OCI-LY3 (cell line): ENCODE measurements at regions not wholly inside any gene's neighbourhood (a gene's known extent, or its start where the extent isn't known, plus 50 kb on each side); places are given as distances from the start of the nearest gene placed in this dataset.

Experiments used
- H2AFZ ChIP-seq: fragments of 200-600, 300-600 bp; shearing (Covaris generic); 2 replicates; pipeline ENCODE4 v1.6.0; 2014; ENCODE audit warnings: antibody characterized with exemption, low read depth, low read length
- H3K27ac ChIP-seq: fragments of 200-600, 300-600 bp; sonication (generic); 2 replicates; pipeline ENCODE4 v1.5.1; 2014; ENCODE audit warnings: mild to moderate bottlenecking, low read length, moderate library complexity, mixed read lengths
- H3K27me3 ChIP-seq: fragments of 200-600, 300-600 bp; sonication (generic); 2 replicates; pipeline ENCODE4 v1.6.1; 2014; ENCODE audit warnings: low read depth, low read length, mixed read lengths
- H3K36me3 ChIP-seq: fragments of 200-600, 300-600 bp; sonication (generic); replicated peaks from 2 replicates; pipeline ENCODE3; 2014; ENCODE audit warnings: low read depth, low read length, mixed read lengths
- H3K4me1 ChIP-seq: fragments of 300-600, 200-600 bp; sonication (generic); 2 replicates; pipeline ENCODE4 v1.6.1; 2014; ENCODE audit warnings: low read length, mixed read lengths
- H3K4me2 ChIP-seq: fragments of 200-600, 300-600 bp; sonication (generic); 2 replicates; pipeline ENCODE4 v1.6.1; 2014; ENCODE audit warnings: low read length, mixed read lengths
- H3K4me3 ChIP-seq: fragments of 300-600, 200-600 bp; sonication (generic); 2 replicates; pipeline ENCODE4 v1.5.1; 2014; ENCODE audit warnings: antibody characterized with exemption, mild to moderate bottlenecking, low read length, moderate library complexity
- H3K79me2 ChIP-seq: fragments of 300-600, 200-600 bp; shearing (Covaris generic); 2 replicates; pipeline ENCODE4 v1.6.1; 2014; ENCODE audit warnings: mild to moderate bottlenecking, low read length, mixed read lengths
- H3K9ac ChIP-seq: fragments of 300-600, 200-600 bp; shearing (Covaris generic); 2 replicates; pipeline ENCODE4 v1.6.0; 2014; ENCODE audit warnings: mild to moderate bottlenecking, low read length, moderate library complexity
- H3K9me3 ChIP-seq: fragments of 200-600, 300-600 bp; shearing (Covaris generic); 2 replicates; pipeline ENCODE4 v1.6.1; 2014; ENCODE audit warnings: low read length, mixed read lengths; ENCODE audit not compliant: insufficient read depth
- H4K20me1 ChIP-seq: fragments of 200-600, 300-600 bp; sonication (generic); 2 replicates; pipeline ENCODE4 v1.6.1; 2016; ENCODE audit warnings: low read length, mixed read lengths; ENCODE audit not compliant: insufficient read depth
- EZH2phosphoT487 ChIP-seq: fragments of 200-600 bp; shearing (Covaris generic); IDR thresholded peaks from 2 replicates; pipeline ENCODE4 v1.6.1; 2018; ENCODE audit warnings: antibody characterized with exemption, mixed run types, low read depth
- TF ChIP-seq, protein P1 (sequence below): fragments of 200-600, 300-600 bp; sonication (generic); IDR thresholded peaks from 2 replicates; pipeline ENCODE4 v1.5.1; 2014; ENCODE audit warnings: antibody characterized with exemption, low read length, low read depth

DNA sequence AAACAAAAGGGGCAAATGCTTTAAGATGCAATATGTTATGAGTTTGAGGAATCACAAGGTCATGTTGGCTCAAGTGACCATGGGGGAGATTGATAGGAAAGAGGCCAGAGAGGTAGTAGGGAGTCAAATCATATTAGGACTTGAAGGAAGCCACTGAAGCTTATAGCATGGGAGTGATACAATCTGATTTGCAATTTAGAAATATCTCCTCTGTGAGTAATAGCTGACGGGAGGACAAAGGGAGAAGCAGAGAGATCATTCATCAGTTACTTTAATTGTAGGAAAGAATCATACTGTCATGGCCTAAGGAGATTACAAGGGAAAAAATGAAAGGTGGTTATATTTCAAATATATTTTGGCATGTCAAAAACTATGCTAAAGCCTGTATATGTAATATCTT lies 793.6 kb upstream of the RAG2 start:
- H3K9ac ChIP-seq = no peak overlapping the region
- H3K27me3 ChIP-seq = no peaks in the 10 kb centered on the region
- no peaks in the 10 kb centered on the region for H3K4me1 ChIP-seq
- no peak overlapping the region for H3K4me2 ChIP-seq
- H3K79me2 ChIP-seq = no peaks in the 10 kb centered on the region
- peaks cover 6% of the 10 kb centered on the region for H3K9me3 ChIP-seq
- no peak overlapping the region for H2AFZ ChIP-seq
- H4K20me1 ChIP-seq = no peaks in the 10 kb centered on the region
- TF ChIP-seq, protein P1, sequence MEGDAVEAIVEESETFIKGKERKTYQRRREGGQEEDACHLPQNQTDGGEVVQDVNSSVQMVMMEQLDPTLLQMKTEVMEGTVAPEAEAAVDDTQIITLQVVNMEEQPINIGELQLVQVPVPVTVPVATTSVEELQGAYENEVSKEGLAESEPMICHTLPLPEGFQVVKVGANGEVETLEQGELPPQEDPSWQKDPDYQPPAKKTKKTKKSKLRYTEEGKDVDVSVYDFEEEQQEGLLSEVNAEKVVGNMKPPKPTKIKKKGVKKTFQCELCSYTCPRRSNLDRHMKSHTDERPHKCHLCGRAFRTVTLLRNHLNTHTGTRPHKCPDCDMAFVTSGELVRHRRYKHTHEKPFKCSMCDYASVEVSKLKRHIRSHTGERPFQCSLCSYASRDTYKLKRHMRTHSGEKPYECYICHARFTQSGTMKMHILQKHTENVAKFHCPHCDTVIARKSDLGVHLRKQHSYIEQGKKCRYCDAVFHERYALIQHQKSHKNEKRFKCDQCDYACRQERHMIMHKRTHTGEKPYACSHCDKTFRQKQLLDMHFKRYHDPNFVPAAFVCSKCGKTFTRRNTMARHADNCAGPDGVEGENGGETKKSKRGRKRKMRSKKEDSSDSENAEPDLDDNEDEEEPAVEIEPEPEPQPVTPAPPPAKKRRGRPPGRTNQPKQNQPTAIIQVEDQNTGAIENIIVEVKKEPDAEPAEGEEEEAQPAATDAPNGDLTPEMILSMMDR = no peak
- TF ChIP-seq EZH2phosphoT487 = no peak
- no peak overlapping the region for H3K27ac ChIP-seq
- no peaks in the 10 kb centered on the region for H3K36me3 ChIP-seq
- H3K4me3 ChIP-seq = no peak overlapping the region

DNA sequence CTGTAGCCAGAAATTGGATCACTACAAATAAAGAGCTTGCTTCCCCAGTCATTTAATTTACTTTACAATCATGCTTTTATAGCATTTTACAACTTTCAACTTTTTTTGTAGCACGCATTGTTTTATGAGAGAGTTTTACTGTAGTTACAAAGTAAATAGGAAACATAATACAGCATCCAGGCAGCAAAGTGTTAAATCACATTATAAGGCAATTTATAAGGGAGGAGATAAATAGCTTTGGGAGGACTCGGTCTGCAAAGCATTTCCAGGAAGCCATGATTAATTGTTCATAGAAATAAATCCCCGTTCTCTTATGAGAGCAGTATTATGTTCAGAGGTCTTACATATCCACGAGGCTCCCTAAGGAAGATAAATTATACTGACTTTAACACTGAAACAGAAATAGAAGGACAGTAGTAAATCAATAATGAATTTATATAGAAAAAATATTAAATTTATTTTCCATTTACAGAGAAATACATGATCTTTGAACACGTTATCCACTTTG lies 792.6 kb upstream of the RAG2 start:
- H3K27ac ChIP-seq = no peak overlapping the region
- H3K4me1 ChIP-seq = no peaks in the 10 kb centered on the region
- H3K79me2 ChIP-seq = no peaks in the 10 kb centered on the region
- H4K20me1 ChIP-seq = no peaks in the 10 kb centered on the region
- H3K4me3 ChIP-seq = no peak overlapping the region
- no peak for TF ChIP-seq EZH2phosphoT487
- TF ChIP-seq, protein P1 = no peak
- H2AFZ ChIP-seq = no peak overlapping the region
- no peak overlapping the region for H3K9ac ChIP-seq
- no peak overlapping the region for H3K4me2 ChIP-seq
- peaks cover 2% of the 10 kb centered on the region; the same call in 1 of the 2 replicates for H3K9me3 ChIP-seq
- no peaks in the 10 kb centered on the region for H3K27me3 ChIP-seq
- H3K36me3 ChIP-seq = no peaks in the 10 kb centered on the region

DNA sequence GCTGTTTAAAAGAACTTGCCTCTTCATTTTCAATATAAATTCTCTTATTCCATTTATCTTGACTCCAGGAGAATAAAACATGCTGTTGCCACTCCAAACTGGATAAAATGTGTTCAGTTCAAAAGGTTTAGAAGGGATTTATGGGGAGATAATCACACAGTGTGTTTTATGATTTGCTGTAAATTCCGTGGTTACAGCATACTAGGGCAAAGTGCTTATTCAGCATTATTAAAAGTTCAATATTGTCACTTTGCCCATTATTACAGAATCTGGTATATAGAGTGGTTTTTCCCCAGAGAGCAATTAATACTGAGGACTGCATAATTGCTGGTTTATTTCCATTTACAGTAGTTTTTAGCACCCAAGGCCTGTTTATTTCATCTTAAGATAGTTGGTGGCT lies 780.9 kb upstream of the RAG2 start:
- Histone ChIP-seq H3K9me3 (no peaks in the 10 kb centered on the region), H3K79me2 (no peaks in the 10 kb centered on the region), H4K20me1 (no peaks in the 10 kb centered on the region), H3K9ac (no peak overlapping the region), H3K27ac (no peak overlapping the region), H3K27me3 (no peaks in the 10 kb centered on the region), H3K36me3 (no peaks in the 10 kb centered on the region), H3K4me2 (no peak overlapping the region), H2AFZ (no peak overlapping the region), H3K4me3 (no peak overlapping the region), H3K4me1 (no peaks in the 10 kb centered on the region)
- no peak for TF ChIP-seq EZH2phosphoT487
- TF ChIP-seq, protein P1 = no peak

DNA sequence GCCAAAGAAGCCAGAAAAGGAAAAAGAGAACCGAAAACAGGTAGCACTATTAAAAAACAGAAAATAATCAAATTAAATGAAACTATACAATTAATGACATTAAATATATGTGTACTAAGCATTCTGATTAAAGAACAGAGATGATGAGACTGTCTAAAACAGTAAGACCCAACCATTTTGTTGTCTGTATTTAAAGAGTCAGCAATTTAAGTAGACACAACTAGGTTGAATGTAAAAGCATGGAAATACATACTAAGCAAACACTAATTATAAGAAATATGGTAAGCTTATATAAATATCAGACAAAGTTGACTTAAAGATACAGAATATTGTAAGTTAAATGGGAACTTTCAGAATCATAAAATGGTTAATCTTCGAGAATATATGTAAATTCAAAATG lies 774.6 kb upstream of the RAG2 start:
- no peaks in the 10 kb centered on the region for H3K36me3 ChIP-seq

More for the DNA sequence above, 774.6 kb upstream of the RAG2 start:
- H4K20me1 ChIP-seq = no peaks in the 10 kb centered on the region
- no peaks in the 10 kb centered on the region for H3K27me3 ChIP-seq
- H3K4me1 ChIP-seq = no peaks in the 10 kb centered on the region
- H3K9me3 ChIP-seq = no peaks in the 10 kb centered on the region
- no peak overlapping the region for H2AFZ ChIP-seq
- no peaks in the 10 kb centered on the region for H3K79me2 ChIP-seq
- no peak overlapping the region for H3K9ac ChIP-seq
- H3K4me3 ChIP-seq = no peak overlapping the region
- no peak overlapping the region for H3K27ac ChIP-seq
- H3K4me2 ChIP-seq = no peak overlapping the region
- TF ChIP-seq EZH2phosphoT487 = no peak
- TF ChIP-seq, protein P1 = no peak
